GM04504 (cell line): ENCODE measurements at regions not wholly inside any gene's neighbourhood (a gene's known extent, or its start where the extent isn't known, plus 50 kb on each side); places are given as distances from the start of the nearest gene placed in this dataset.
"Not testable (repeated sequence)": the region's sequence is repeated elsewhere in the genome, so short reads cannot be mapped to it uniquely, and the experiment has no call there.

Experiments
- DNase-seq: peaks from one replicate; pipeline ENCODE4 v3.0.0-alpha.2; 2012; ENCODE audit warnings: low read depth

DNA sequence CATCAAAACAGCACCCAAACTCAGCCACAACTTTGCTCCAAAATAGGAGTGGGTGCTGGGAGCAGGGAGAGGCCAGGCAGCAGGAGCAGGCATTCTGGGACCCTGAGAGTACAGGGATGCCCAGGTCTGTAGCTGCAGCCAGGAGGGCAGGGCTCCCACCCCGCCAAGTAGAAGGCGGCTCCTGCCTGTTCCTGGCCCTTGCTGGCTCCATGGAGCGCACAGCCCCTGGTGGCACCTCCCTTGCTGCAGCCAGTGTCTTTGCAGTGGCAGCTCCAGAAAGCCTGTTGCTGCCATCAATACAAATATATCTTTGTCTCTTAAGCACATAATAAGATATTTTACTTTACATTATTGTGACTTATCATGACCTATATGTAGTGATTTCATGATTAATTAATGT, 1096.5 kb downstream of the FSCB start:
- DNase-seq = no peak

DNA sequence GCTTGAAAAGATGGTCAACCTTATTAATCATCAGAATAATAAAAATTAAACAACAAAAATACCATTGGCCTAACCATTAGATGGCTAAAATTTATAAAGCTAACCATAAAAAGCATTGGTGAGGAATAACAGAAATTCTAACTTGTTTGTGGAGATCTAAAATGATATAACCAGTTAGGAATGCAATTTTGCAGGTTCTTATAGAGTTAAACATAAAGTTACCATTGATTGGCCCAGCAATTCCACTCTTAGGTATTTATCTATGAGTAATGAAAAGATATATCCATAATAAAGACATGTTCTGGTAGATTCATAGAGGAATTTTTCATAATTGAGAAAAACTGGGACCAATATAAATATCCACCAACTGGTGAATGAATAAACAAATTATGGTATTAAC, 1098.6 kb downstream of the FSCB start:
- DNase-seq = no peak

DNA sequence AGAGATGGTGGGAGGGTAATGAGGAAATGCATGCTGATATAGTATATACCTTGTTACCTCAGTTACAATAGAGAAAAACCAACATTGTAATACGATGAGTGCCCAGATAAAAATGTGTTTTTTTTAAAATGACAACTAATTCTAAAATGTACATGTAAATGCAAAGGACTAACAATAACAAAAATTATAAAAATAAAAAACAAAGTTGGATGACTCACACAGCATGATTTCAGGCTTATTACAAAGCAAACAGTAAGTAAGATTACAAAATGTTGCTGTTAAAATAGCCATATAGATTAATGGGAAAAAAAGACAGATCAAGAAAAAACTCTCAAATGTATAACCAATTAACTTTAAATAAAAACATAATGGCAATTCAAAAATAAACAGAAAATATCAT, 1099.4 kb downstream of the FSCB start:
- no peak for DNase-seq

DNA sequence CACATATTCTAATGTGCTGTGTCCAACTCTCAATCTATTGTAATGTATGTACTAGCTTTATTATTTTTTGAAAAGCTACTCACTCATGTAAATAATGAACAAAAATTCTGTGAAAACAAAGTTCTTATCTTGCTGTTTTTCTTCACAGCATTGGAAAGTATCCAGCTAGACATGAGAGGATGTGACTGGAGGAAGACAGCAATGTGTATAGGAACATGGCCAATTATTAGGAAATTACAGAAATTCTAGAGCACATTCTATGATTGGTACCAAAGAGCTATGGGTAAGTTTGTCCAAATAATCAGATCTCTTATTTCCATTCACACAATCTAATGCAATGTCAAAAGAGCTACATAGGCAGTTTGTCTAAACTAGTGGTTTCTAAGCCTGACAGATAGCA, 1100.2 kb downstream of the FSCB start:
- DNase-seq = no peak

DNA sequence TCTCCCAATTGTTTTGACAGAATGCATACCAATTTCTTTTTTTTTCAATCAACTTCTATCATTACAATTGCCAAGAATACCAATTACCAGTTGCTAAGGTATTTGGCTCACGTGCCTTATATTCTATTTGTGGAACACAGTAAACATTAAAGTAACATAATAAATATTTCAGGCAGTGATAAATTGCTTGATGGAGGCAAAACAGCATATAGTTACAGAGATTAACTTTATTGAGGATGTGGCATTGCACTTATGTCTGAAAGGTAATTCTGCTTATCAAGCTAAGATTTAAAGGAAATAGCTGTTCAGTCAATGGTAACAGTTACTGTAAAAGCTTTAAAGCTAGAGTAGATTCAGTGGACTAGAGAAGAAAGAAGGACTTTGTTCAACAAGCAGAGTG, 1107.8 kb downstream of the FSCB start:
- no peak for DNase-seq

DNA sequence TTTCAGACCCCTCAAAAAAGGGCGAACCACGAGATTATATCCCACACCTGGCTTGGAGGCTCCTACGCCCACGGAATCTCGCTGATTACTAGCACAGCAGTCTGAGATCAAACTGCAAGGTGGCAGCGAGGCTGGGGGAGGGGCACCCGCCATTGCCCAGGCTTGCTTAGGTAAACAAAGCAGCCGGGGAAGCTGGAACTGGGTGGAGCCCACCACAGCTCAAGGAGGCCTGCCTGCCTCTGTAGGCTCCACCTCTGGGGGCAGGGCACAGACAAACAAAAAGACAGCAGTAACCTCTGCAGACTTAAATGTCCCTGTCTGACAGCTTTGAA, 1136.6 kb downstream of the FSCB start:
- not testable (repeated sequence) for DNase-seq

DNA sequence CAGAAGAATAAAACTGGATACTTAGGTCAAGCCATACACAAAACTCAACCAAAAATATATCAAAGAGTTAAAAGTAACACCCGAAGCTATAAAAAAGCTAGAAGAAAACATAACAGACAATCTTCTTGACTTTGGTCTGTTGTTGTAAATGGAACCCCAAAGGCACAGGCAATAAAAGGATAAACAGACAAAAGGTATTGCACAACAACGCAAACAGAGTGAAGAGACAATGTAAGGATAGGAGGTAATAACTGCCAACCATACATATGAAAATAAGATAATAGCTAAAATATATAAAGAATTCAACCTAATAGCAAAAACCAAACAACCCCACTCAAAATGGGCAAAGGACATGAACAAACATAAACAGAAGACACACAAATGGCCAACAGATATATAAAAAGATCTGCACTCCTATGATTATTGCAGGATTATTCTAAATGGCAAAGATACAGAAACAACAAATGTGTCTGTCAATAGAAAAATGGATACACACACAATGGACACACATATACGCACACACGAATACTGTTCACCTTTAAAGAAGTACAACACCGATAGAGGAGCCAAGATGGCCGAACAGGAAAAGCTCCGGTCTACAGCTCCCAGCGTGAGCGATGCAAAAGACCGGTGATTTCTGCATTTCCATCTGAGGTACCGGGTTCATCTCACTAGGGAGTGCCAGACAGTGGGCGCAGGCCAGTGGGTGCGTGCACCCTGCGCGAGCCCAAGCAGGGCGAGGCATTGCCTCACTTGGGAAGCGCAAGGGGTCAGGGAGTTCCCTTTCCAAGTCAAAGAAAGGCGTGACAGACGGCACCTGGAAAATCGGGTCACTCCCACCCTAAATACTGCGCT, 1137.1 kb downstream of the FSCB start:
- no peak for DNase-seq

DNA sequence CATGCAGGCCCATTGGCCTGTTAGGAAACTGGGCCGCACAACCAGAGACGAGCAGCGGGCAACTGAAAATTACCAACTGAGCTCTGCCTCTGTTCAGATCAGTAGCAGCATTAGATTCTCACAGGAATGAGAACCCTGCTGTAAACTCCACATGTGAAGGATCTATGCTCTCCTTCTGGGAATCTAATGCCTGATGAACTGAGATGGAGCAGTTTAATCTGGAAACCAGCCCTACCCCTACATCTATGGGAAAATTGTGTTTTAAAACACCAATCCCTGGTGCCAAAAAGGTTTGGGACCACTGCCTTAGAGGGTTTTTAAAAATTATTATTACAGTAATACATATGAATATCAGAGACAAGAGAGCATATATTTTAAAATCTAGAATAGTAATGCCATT, 1144.5 kb downstream of the FSCB start:
- no peak for DNase-seq

DNA sequence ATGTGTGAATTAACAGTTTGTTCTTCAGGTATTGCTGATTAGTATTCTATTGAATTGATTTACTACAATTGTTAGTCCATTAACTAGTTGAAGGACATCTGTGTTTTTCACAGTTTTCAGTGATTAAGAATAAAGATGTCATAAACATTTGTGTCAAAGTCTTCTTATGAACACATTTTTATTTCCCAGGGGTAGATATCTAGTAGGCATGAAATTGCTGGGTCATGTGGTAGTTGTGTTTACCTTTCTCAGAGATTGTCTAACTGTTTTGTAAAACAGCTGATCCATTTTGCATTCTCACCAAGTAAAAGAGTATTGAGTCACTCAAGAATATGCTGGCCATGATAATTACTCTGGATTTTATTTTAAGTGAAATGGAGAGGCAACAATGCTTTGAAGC, 1145.3 kb downstream of the FSCB start:
- no peak for DNase-seq

DNA sequence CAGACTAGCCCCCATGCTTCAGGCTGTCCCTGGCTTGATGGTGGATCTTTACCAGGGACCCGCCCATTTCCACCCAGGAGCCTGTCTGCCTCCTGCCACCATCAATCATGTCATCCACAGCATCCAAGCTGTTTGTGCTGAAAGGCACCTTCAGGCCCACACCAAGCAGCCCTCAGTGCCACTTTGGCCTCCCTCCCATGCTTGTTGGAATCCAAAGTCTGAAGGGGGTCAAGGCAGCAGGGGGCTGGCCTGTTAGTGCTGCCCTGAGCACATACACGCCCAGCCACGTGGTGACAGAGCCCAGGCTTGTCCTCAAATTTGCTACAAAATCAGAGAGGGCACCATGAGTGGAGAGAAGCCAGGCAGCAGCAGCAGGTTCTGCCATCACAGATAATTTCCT, 1146.8 kb downstream of the FSCB start:
- DNase-seq = no peak

DNA sequence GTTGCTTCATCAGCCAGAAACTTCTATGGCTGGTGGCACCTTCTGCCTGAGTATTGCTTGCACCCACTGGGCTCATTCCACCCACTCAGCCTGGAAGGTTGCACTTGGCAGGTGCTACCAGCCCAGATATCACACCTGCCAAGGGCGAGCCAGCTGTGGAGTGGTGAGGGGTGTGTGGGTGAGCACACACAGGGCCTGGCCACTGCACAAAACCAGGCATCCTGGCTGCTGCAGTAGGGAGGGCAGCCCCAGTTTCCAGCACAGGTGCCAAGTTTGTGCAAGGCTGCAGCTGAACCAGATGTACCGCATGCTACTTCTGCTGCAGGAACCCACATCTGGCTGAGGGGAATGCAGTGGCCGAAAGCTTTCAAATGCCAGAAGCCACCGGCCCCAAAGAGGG, 1147.8 kb downstream of the FSCB start:
- DNase-seq = no peak

DNA sequence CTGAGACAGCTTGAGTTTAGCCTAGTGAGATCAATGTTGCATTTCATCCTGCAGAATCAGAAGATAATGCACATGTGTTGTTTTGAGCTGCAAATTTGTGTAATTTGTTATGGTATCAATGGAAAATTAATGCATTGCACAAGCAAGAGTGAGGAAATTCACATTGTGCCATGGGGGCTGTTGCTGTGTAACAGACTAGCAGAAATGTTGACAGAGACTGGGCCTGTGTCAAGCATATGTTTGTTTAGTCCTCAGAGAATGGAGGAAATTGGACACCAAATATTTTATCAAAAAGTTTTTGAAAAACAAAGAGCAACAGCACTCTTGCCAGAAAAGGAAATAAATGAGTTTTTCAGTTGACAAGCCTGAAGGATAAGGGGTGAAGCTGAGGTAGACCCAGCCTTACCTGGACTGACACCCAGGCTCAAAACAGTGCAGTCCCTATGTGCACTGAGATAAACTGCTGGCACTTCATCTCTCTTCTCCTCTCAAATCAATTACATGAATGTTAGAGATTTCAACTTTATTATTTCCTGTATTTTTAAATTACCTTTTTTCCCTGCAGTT, 1150.0 kb downstream of the FSCB start:
- no peak for DNase-seq

DNA sequence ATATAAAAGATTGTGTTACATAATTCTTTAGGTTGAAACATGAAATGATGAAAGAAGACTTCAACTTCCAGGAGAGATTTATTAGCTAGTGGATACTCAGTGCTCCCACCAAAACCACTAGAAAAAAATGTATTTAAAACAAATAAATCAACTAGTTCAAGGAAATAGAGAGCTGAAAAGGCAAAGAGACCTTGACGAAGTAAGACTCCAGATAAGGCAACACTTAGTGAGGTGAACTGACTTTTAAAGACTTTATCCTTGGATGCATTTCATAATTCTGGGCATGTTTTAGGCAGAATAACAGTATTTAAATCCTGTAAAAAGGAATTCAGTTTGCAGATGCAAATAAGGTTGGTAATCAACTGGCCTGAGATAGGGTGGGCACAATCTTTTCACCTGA, 1150.7 kb downstream of the FSCB start:
- no peak for DNase-seq

DNA sequence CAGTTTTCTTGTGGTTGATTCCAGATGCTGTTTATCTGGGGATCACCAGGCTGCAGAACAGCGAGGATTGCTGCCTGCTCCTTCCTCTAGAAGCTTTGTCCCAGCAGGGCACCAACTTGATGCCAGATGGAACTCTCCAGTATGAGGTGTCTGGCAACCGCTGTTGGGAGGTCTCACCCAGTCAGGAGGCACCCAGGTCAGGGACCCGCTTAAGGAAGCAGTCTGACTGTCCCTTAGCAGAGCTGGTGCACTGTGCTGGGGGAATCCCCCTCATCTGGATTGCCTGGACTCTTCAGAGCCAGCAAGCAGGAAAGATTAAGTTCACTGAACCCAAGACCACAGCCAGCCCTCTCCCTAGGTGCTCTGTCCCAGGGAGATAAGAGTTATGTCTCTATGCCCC, 1165.2 kb downstream of the FSCB start:
- DNase-seq = no peak

DNA sequence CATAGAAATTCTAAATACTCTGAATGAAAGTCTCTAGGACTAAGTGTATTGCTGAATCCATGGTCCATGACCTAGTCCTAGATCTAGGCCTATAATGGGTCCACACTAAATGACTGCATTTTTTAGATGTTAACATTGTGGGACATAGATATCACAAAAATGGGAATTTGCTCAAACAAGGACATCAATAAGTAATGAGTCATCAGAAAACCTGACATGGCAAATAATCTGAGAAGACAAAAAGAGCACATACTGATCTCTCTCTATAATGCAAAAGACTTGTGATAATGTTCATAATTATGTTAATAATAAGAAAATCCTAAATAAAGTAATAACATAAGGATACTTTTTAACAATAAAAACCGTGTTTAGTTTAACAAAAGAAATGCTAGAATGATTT, 1168.4 kb downstream of the FSCB start:
- DNase-seq = no peak

DNA sequence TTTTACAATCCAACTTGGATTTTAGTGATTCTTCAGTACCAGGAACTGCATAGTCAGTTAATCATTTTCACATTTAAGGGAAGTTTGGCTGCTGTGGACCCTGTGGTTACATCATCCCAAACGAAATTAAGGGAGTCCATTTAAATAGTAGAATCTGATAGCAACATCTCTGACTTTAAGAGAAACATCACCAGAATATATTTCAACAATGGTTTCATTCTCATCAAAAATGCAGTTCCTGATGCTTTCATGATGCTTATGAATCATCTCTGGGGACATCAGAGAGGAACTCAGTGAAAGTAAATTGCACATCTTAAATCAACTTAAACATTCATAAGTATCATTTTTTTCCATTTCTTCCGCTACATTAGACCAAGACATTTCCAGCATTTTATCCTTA, 1170.7 kb downstream of the FSCB start:
- no peak for DNase-seq

DNA sequence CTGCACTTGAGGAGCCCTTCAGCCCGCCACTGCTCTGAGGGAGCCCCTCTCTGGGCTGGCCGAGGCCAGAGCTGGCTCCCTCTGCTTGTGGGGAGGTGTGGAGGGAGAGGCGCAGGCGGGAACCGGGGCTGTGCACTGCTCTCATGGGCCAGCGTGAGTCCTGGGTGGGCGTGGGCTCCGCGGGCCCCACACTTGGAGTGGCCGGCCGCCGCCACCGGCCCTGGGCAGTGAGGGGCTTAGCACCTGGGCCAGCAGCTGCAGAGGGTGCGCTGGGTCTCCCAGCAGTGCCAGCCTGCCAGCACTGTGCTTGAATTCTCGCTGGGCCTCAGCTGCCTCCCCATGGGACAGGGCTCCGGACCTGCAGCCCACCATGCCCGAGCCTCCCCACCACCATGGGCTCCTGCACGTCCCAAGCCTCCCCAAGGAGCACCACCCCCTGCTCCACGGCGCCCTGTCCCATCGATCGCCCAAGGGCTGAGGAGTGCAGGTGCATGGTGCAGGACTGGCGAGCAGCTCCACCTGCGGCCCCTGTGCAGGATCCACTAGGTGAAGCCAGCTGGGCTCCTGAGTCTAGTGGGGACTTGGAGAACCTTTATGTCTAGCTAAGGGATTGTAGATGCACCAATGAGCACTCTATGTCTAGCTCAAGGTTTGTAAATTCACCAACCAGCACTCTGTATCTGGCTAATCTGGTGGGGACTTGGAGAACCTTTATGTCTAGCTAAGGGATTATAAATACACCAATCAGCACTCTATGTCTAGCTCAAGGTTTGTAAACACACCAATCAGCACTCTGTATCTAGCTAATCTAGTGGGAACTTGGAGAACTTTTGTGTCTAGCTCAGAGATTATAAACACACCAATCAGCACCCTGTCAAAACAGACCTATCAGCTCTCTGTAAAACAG, 1180.3 kb downstream of the FSCB start:
- DNase-seq = not testable (repeated sequence)

DNA sequence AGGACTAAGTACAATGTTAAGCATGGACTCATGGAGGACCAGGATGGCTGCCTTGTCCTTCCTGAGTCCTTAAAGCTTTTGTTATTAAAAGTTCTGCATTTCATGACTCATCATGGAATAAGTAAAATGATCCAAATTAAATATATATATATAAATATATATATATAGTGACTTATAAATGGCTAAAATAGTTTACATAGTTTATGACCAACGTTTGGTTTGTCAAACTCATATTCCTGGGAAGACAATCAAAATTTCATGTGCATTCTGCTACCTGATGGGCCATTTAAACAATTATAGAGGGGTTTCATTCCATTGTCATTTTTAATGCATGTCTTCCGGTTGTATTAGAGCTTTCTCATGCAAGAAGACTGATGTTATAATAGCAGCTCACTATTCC, 1190.7 kb downstream of the FSCB start:
- no peak for DNase-seq

DNA sequence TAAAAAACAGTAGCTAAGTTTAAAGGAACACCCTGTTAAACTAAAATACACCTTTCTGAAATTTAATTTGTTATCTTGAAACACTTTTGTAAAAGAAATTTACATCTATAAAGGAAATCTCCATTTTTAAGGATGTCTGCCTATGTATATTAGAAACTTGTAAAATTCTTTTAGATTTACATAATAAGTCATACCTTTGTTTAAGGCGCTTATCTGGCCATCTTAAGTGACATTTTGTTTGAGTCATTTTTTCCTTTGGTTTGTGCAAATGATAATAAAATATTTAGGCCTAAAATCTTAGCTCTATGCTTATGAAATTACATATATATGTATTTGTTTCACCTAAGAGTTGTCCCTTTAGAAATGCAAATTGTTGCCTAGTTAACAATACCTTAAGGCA, 1193.4 kb downstream of the FSCB start:
- no peak for DNase-seq

DNA sequence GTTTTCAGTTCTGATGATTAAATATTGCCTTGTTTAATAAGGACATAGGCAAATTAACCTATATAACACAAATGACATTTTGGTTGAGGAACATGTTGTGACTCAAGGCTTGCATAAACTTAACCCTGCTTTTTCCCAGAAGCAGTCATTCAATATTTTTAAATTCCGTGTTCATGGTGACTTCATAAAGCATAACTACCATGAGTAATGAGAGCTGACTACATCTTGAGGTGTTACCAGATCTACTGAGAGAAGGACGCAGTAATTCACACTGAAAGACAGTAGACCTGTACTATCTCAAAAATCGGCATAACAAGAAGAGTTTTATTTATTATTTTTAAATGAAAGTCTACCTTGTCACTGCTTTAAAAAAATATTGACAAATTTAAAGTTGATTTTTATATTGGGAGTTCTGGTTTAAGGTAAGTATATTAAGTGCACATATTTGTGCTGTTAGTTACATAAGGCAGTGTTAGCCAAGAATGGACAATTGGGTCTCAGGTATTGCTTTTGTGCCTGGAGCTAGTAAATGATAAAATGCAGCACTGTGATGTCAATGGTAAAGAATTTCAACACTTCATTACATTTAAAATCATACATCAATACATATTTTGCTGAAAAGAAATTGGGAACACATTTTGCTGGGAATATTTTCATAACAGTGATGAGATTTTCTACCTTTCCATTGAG, 1198.5 kb downstream of the FSCB start:
- DNase-seq = no peak

DNA sequence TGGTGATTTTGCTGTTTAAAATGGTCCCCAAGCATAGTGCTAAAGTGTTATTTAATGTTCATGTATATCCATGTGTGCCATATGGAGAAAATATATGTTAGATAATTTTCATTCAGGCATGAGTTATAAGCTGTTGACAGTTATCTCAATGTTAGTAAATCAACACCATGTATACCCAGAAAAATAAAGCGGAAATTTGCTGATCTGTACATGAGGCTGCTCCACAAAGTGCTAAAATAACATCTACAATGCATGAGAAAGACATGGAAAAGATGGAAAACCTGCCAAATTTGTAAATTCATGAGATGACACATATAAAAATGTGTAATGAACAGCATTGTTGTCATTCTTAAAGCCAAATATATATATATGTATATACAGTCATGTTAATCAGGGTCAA, 1199.2 kb downstream of the FSCB start:
- DNase-seq = no peak

DNA sequence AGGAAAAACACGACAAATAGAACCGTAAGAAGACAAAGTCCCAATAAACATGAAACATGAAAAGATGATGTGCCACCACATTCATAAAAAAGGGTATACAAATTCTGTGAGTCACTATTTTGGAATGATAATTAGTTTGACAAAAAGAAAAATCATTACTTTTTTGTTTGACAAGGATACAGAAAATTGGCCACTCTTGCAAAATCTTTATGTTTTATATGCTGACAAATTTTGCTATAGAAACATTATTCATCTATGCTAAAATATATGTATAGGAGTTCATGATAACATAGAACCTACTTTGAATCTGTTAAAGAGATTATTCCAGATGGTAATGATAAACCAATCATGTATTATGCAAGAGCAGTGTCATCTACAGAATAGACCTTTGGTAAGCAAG, 1201.0 kb downstream of the FSCB start:
- no peak for DNase-seq

DNA sequence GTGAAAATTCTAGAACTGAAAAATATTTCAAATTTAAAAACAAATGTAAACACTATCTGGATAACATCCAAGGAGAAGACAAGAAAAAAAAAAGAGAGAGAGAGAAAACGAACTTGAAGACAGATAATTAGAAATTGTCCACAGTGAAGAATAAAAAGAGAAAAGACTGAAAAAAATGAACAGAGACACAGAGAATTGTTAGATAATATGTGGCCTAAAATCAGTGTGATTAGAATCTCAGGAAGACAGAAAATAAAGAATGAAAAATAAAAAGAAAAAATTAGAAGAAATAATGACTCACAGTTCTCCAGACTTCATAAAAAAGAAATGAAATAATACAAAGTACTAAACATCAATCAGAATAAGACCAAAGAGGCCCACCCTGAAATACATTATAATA, 1209.3 kb downstream of the FSCB start:
- DNase-seq = no peak
